Epithelial cell of proximal tubule (primary cell): ENCODE measurements at regions not wholly inside any gene's neighbourhood (a gene's known extent, or its start where the extent isn't known, plus 50 kb on each side); places are given as distances from the start of the nearest gene placed in this dataset.

Experiments used
- DNase-seq: peaks from one replicate; pipeline ENCODE4 v3.0.0-alpha.2; 2011; ENCODE audit warnings: low read depth
- H3K4me3 ChIP-seq: 2 replicates; pipeline ENCODE4 v1.5.1; 2011; ENCODE audit warnings: low read depth, mild to moderate bottlenecking, low read length
- TF ChIP-seq, protein P1 (sequence below): conservative IDR thresholded peaks from 2 replicates; pipeline ENCODE4 v1.5.1; 2012; ENCODE audit warnings: low read depth, mild to moderate bottlenecking, low read length

DNA sequence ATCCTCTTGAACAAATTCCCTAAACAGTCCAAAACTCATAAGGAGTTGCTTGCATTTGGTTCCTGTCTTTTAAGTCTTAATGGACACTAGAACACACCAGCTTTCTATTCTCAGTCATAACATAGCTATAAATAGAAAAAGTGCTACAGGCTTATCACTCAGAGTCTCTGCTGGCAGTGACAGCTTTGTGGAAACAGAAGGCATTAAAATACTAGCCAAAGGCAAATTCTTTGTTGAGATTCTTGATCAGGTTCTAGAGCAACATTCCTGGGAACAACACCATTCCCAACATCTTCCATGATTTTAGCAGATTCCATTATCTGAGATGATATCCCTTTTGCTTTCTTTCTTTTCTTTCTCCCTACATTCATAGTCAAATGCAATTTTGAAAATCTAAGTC is 207.7 kb upstream of the PLEKHG7 start:
- DNase-seq: no peak
- TF ChIP-seq, protein P1, sequence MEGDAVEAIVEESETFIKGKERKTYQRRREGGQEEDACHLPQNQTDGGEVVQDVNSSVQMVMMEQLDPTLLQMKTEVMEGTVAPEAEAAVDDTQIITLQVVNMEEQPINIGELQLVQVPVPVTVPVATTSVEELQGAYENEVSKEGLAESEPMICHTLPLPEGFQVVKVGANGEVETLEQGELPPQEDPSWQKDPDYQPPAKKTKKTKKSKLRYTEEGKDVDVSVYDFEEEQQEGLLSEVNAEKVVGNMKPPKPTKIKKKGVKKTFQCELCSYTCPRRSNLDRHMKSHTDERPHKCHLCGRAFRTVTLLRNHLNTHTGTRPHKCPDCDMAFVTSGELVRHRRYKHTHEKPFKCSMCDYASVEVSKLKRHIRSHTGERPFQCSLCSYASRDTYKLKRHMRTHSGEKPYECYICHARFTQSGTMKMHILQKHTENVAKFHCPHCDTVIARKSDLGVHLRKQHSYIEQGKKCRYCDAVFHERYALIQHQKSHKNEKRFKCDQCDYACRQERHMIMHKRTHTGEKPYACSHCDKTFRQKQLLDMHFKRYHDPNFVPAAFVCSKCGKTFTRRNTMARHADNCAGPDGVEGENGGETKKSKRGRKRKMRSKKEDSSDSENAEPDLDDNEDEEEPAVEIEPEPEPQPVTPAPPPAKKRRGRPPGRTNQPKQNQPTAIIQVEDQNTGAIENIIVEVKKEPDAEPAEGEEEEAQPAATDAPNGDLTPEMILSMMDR: no peak
- no peak overlapping the region for H3K4me3 ChIP-seq

DNA sequence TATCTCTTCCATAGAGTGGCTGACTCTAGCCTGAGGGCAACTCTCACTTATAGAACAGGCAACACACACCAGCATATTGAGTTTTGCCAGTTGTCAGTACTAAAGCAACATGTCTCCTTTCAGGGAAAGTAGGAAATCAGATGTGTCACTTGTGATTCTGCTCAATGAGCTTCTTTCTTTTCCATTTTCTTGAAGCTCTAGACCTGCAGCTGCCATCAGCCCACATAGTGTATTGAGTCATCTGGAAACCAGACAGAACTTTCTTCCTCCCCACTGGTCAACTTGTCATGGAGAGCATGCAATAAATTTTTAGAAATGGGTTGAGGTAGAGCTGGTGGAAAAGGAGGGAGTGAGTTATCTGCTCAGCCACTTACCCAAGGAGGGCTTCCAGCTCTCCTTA is 209.0 kb upstream of the PLEKHG7 start:
- H3K4me3 ChIP-seq: no peak overlapping the region
- TF ChIP-seq, protein P1: no peak
- no peak for DNase-seq

DNA sequence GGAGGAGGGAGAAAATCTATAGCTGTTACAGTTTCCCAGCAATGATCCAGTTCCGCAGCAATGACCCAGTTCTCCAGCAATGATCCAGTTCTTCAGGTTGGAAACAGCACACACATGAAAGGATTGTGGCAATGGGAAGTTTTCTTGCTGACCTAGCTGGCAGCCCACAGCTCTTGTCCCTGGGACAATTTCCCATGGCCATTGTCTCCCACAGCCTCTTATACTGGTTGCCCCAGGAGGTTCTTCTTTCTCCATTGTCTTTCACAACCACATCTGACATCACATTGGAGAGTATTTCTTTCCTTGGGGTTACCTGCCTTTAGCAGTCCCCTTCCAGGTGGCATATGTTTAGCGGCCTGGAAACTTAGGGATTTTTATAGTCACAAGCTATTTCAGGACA is 209.8 kb upstream of the PLEKHG7 start:
- DNase-seq: no peak
- TF ChIP-seq, protein P1: no peak
- H3K4me3 ChIP-seq: no peak overlapping the region

DNA sequence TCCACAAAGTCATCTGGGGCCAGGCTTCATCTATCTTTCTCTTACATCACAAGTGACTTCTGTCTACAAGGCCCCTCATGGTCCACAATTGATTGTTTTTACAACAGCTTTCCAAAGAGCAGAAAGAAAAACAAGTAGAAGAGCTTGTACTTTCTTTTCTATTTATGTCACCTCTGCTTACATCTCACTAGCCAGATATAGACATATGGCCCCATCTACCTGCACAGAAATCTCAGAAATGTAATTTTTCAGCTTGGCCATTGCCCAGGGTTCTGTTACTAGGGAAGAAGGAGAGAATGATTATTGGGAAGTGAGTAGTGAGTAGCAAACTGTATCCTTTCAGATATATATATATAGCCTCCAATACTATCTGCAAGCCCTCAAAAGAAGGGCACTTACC is 210.5 kb upstream of the PLEKHG7 start:
- no peak overlapping the region for H3K4me3 ChIP-seq
- DNase-seq: no peak
- TF ChIP-seq, protein P1: no peak

DNA sequence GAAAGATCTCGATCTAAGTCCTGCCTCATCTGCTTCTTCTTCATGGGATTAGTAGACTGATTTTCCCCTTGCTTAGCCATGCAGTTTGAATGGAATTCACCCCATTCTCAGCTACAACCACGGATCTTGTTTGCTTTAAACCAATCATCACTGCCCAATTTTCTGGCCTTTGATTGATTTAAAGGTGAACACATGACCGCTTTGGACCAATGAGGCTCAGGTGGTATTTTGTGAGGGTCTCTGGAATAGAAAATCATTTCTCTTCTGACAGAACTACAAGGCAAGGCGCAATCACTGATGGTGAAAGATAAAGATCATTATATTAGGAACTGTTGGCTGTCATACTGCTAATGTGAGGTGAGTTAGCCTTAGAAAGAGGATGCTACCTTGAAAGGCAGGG is 213.0 kb upstream of the PLEKHG7 start:
- no peak for DNase-seq
- TF ChIP-seq, protein P1: no peak
- H3K4me3 ChIP-seq: no peak overlapping the region

DNA sequence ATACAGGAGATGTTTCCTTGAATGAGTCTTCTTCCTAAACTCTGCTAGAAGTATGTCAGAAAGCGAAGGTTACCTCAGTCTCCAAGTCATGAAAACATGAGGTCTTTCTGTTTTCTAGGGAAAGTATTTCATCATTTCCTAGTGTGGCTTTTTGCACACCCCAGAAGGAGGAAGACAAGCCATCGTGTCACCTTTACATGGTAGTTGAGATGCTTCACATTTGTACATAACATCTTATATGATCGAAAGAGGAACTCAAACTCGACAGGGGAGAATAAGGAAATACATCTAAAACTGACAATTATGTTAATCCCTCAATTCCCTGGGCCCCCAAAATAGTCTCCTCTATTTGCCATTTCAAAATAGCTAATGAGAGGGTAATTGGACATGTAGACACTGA is 214.1 kb upstream of the PLEKHG7 start:
- DNase-seq: no peak
- TF ChIP-seq, protein P1: no peak

DNA sequence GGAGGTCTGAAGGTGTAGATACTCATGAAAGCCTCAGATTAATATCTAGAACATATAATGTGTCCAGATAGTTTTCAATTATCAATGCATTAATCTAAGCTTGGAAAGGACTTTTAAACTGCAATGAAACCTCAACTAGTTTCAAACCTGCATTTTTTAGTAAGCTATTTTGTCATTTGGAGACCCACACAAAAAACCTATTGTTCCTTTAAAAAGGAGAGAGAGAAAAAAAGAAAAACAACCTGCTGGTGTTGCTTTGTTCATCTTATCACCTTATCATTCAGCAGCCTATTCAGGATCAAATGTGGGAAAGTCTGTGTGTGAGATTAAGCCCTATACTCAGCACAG is 215.7 kb upstream of the PLEKHG7 start:
- TF ChIP-seq, protein P1: no peak
- DNase-seq: no peak
- no peak overlapping the region for H3K4me3 ChIP-seq

More for the DNA sequence above, 214.1 kb upstream of the PLEKHG7 start:
- no peak overlapping the region for H3K4me3 ChIP-seq
